AG09319 (cell line): ENCODE measurements at regions not wholly inside any gene's neighbourhood (a gene's known extent, or its start where the extent isn't known, plus 50 kb on each side); places are given as distances from the start of the nearest gene placed in this dataset.
"Not testable (repeated sequence)": the region's sequence is repeated elsewhere in the genome, so short reads cannot be mapped to it uniquely, and the experiment has no call there.

Experiments used
- DNase-seq: peaks from one replicate; pipeline ENCODE4 v3.0.0-alpha.2; 2010; ENCODE audit warnings: low read depth; ENCODE audit errors: extremely low read depth
- TF ChIP-seq, protein P1 (sequence below): IDR thresholded peaks from 2 replicates; pipeline ENCODE4 v1.5.1; 2011; ENCODE audit warnings: low read depth, mild to moderate bottlenecking, inconsistent platforms, low read length, moderate library complexity

DNA sequence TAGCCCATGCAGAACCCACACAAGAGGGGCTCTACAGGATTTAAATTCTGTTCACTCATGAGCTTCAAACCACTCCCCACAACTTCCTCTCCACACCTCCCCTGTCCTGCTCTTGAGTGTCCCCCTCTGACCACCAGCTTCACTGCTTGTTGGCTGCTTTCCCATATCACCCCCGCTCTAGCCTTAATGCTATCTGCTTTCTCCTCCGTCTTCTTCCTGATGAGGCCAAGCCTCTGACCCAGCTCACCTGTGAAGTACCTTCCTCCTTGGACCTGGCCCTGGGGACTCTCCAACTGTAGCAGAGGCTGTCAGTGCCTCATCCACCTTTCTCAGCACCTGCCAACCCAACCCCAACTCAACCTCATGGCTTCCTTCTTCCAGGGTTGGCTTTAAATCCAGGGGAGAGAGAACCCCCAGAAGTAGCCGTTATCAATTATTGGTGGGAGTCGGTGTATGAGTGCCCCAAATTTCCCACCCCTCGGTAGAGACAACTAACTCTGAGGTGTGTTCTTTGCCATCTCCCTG lies 174.8 kb downstream of the MINAR1 start:
- TF ChIP-seq, protein P1, sequence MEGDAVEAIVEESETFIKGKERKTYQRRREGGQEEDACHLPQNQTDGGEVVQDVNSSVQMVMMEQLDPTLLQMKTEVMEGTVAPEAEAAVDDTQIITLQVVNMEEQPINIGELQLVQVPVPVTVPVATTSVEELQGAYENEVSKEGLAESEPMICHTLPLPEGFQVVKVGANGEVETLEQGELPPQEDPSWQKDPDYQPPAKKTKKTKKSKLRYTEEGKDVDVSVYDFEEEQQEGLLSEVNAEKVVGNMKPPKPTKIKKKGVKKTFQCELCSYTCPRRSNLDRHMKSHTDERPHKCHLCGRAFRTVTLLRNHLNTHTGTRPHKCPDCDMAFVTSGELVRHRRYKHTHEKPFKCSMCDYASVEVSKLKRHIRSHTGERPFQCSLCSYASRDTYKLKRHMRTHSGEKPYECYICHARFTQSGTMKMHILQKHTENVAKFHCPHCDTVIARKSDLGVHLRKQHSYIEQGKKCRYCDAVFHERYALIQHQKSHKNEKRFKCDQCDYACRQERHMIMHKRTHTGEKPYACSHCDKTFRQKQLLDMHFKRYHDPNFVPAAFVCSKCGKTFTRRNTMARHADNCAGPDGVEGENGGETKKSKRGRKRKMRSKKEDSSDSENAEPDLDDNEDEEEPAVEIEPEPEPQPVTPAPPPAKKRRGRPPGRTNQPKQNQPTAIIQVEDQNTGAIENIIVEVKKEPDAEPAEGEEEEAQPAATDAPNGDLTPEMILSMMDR: no peak
- DNase-seq: no peak

- no peak for DNase-seq
- TF ChIP-seq, protein P1: no peak
Observed at GRCh38 chr15:79608066-79608864, 176.1 kb downstream of the MINAR1 start.

GRCh38 chr15:79609506-79609905 lies 177.4 kb downstream of the MINAR1 start:
- DNase-seq: no peak
- TF ChIP-seq, protein P1: no peak

DNA sequence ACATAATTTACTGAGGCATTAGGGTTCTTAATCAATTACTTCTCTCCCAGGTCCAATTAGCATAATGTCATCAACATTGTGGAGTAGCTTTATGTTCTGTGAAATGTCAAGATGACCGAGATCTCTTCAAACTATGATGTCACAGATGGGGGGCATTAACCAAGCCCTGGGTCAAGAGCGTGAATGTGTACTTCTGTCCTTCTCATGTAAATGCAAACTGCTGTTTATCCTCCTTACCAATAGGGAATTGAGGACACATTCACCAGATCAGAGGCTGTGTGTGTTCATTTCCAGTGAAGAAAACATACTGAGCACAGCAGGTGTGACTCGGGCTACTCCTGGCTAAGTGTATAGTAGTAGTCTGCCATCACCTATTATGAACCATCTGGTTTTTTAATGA lies 177.9 kb downstream of the MINAR1 start:
- TF ChIP-seq, protein P1: no peak
- DNase-seq: no peak

GRCh38 chr15:79615754-79616153 lies 183.6 kb downstream of the MINAR1 start:
- DNase-seq: no peak
- TF ChIP-seq, protein P1: no peak

DNA sequence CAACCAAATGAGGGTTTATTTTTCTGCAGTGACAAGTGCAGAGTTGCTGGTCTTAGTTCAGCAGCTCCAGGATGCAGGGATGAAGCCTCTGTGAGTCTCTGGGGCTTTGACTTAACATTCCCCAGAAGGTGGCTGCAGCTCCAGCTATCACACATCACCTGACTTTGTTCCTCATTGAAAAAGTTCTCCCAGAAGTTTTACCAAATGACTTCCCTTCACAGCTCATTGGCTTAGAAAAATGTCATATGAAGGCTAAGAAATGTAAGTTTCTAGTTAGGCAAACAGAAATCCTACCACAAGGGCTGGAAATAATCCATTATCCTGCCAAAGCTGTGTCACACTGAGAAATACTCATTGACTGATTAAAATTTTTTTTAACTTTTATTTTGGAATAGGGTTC lies 184.9 kb downstream of the MINAR1 start:
- TF ChIP-seq, protein P1: no peak
- no peak for DNase-seq

DNA sequence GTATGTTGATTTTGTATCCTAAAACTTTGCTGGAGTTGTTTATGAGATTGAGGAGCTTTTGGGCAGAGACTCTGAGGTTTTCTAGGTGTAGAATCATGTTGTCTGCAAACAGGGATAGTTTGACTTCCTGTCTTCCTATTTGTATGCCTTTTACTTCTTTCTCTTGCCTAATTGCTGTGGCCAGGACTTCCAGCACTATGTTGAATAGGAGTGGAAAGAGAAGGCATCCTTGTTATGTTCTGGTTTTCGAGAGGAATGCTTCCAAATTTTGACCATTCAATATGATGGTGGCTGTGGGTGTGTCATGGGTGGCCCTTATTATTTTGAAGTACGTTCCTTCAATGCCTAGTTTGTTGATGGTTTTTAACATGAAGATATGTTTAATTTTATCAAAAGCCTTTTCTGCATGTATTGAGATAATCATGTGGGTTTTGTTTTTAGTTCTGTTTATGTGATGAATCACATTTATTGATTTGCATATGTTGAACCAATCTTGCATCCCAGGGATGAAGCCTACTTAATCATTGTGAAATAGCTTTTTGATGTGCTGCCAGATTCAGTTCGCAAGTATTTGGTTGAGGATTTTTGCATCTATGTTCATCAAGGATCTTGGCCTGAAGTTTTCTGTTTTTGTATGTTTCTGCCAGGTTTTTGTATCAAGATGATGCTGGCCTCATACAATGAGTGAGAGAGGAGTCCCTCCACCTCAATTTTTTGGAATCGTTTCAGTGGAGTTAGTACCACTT lies 188.1 kb downstream of the MINAR1 start:
- no peak for DNase-seq
- TF ChIP-seq, protein P1: no peak

- not testable (repeated sequence) for DNase-seq
Observed at GRCh38 chr15:79621805-79622204, 189.7 kb downstream of the MINAR1 start.
